Astrocyte (in vitro differentiated cells and primary cell): ENCODE measurements at regions not wholly inside any gene's neighbourhood (a gene's known extent, or its start where the extent isn't known, plus 50 kb on each side); places are given as distances from the start of the nearest gene placed in this dataset.

Experiments
- CTCF ChIP-seq: IDR thresholded peaks from 2 replicates; pipeline ENCODE4 v1.5.1; 2011; ENCODE audit warnings: low read depth, mild to moderate bottlenecking, inconsistent platforms, low read length, moderate library complexity; ENCODE audit not compliant: insufficient read depth
- EZH2 ChIP-seq: IDR thresholded peaks from 2 replicates; pipeline ENCODE4 v1.6.1; 2012; ENCODE audit warnings: mild to moderate bottlenecking, low read length, inconsistent platforms; ENCODE audit not compliant: insufficient read depth

GRCh38 chr12:131609762-131610161, 101.1 kb upstream of the SFSWAP start:
- TF ChIP-seq CTCF (no peak), EZH2 (no peak)
